HEK293 (cell line): ENCODE measurements at regions not wholly inside any gene's neighbourhood (a gene's known extent, or its start where the extent isn't known, plus 50 kb on each side); places are given as distances from the start of the nearest gene placed in this dataset.

Source experiments
- BCL11B ChIP-seq: fragments of 450-650 bp; formaldehyde crosslinking; IDR thresholded peaks from 2 replicates; pipeline ENCODE4 v1.5.1; 2016; ENCODE audit warnings: low read depth, missing biosample characterization, missing genetic modification characterization
- OSR2 ChIP-seq: fragments of 450-650 bp; formaldehyde crosslinking; IDR thresholded peaks from 2 replicates; pipeline ENCODE4 v1.5.1; 2016; ENCODE audit warnings: missing biosample characterization, missing genetic modification characterization
- ZNF292 ChIP-seq: fragments of 450-650 bp; formaldehyde crosslinking; IDR thresholded peaks from 2 replicates; pipeline ENCODE4 v1.5.1; 2016; ENCODE audit warnings: low read depth, missing biosample characterization, missing genetic modification characterization, borderline replicate concordance
- TF ChIP-seq, protein P1 (sequence below): fragments of 450-650 bp; formaldehyde crosslinking; IDR thresholded peaks from 2 replicates; pipeline ENCODE4 v1.5.1; 2016; ENCODE audit warnings: missing biosample characterization, missing genetic modification characterization
- TF ChIP-seq, protein P2 (sequence below): fragments of 450-650 bp; formaldehyde crosslinking; IDR thresholded peaks from 2 replicates; pipeline ENCODE4 v1.5.1; 2016; ENCODE audit warnings: missing biosample characterization, missing genetic modification characterization

- TF ChIP-seq OSR2 (tag by site-specific recombination) (no peak), BCL11B (tag by site-specific recombination) (no peak), ZNF292 (tag by site-specific recombination) (no peak)
- TF ChIP-seq, protein P1, sequence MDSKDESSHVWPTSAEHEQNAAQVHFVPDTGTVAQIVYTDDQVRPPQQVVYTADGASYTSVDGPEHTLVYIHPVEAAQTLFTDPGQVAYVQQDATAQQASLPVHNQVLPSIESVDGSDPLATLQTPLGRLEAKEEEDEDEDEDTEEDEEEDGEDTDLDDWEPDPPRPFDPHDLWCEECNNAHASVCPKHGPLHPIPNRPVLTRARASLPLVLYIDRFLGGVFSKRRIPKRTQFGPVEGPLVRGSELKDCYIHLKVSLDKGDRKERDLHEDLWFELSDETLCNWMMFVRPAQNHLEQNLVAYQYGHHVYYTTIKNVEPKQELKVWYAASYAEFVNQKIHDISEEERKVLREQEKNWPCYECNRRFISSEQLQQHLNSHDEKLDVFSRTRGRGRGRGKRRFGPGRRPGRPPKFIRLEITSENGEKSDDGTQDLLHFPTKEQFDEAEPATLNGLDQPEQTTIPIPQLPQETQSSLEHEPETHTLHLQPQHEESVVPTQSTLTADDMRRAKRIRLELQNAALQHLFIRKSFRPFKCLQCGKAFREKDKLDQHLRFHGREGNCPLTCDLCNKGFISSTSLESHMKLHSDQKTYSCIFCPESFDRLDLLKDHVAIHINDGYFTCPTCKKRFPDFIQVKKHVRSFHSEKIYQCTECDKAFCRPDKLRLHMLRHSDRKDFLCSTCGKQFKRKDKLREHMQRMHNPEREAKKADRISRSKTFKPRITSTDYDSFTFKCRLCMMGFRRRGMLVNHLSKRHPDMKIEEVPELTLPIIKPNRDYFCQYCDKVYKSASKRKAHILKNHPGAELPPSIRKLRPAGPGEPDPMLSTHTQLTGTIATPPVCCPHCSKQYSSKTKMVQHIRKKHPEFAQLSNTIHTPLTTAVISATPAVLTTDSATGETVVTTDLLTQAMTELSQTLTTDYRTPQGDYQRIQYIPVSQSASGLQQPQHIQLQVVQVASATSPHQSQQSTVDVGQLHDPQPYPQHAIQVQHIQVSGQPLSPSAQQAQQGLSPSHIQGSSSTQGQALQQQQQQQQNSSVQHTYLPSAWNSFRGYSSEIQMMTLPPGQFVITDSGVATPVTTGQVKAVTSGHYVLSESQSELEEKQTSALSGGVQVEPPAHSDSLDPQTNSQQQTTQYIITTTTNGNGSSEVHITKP = no peak
- TF ChIP-seq, protein P2, sequence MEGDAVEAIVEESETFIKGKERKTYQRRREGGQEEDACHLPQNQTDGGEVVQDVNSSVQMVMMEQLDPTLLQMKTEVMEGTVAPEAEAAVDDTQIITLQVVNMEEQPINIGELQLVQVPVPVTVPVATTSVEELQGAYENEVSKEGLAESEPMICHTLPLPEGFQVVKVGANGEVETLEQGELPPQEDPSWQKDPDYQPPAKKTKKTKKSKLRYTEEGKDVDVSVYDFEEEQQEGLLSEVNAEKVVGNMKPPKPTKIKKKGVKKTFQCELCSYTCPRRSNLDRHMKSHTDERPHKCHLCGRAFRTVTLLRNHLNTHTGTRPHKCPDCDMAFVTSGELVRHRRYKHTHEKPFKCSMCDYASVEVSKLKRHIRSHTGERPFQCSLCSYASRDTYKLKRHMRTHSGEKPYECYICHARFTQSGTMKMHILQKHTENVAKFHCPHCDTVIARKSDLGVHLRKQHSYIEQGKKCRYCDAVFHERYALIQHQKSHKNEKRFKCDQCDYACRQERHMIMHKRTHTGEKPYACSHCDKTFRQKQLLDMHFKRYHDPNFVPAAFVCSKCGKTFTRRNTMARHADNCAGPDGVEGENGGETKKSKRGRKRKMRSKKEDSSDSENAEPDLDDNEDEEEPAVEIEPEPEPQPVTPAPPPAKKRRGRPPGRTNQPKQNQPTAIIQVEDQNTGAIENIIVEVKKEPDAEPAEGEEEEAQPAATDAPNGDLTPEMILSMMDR (tag by site-specific recombination) = no peak
Measured at GRCh38 chr4:173722075-173722474, 192.0 kb upstream of the HAND2 start.
